Activated CD4-positive, alpha-beta T cell treated with anti-CD3 and anti-CD28 coated beads, Interleukin-10, Interleukin-2, amounts not matched to agents 100 ng/mL and 50 ng/mL, durations not matched to agents 16 hours and 8 hours (primary cell): ENCODE measurements at regions not wholly inside any gene's neighbourhood (a gene's known extent, or its start where the extent isn't known, plus 50 kb on each side); places are given as distances from the start of the nearest gene placed in this dataset.

Experiments
- DNase-seq: peaks from one replicate; pipeline ENCODE4 v3.0.0-alpha.2; 2020

DNA sequence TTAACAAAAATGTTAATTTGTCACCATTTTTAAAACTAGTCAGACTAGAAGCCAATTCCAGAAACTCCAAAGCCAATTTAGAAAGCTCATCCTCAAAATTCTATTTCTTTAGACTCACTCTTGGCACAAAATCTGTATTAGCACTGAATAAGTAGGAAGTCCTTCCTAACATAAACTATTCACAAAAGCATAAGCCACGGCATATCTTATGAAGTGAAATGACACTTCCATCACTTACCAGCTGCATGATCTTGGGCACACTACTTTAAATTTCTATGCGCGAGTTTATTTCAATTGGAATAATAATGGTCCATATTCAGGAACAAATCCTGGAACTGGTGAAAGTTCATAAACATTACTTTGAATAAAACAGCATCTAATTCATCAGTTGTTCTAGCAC lies 1544.0 kb downstream of the TECRL start:
- DNase-seq = no peak

DNA sequence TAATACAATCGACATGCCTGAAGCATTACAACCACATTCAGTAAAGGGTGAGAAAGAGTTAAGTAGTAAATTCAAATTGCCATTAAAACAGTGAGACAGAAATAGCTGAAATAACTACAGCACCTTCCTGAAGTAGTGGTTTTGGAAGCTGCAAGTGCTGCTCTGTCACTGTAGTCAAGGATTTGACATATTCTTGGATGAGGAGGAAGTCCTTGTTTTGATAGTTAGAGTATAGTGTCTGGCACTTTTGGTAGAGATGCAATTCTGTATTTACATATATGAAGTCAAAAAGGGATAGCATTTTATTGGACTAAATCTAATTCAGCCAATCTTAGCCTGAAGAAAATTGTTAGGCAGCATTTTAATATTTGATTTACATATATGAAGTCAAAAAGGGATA lies 1559.6 kb downstream of the TECRL start:
- no peak for DNase-seq

DNA sequence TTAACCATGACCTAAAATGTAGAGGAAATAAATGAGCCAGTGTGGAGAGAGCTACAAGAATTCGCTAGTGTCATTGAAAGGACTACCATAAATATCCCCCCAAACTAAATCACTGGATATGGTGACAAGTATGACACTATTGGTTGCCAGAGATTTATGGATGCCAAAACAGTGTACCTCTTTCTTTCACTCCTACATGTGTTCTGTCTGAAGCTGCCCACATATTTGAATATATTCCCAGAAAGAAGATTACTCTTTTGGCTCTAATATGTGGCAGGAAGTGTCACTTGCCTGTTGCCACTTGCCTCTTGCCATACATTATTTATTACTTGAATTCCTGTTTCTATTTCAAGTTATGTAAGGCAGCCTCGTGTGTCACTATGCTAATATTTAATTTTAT lies 1573.6 kb downstream of the TECRL start:
- DNase-seq = no peak

DNA sequence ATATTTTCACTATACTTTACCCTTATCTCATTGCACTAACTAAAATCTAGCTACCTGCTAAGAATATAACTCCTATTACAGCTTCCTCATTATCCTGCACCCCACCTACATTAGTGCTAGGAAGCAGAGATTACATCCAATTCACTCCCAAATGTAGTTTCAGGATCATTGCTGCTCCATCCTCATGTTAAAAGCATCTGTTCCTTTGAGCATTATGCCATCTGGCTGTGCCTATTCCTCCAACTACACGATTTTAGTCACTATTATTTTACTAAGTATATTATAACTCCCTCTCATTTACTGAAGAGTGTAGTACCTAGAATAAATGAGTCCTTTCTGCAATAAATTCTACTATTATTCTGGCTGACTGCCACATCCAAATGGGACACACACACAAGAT lies 1586.9 kb downstream of the TECRL start:
- DNase-seq = no peak

DNA sequence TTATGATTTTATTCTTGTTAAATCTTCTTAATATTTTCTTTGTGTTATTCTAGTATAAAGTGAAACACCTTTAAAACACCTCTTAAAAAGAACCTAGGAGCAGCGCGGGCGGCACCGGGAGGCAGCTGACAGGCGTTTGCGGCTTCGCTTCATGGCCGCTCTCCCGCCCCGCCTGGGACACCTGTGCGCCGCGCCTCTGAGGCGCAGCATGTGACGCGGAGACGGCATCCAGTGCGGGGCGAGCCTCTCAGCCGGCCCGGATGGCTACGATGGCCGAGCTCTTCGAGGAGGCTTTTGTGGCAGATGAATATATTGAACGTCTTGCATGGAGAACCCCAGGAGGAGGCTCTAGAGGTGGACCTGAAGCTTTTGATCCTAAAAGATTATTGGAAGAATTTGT lies 1592.7 kb downstream of the TECRL start:
- no peak for DNase-seq

DNA sequence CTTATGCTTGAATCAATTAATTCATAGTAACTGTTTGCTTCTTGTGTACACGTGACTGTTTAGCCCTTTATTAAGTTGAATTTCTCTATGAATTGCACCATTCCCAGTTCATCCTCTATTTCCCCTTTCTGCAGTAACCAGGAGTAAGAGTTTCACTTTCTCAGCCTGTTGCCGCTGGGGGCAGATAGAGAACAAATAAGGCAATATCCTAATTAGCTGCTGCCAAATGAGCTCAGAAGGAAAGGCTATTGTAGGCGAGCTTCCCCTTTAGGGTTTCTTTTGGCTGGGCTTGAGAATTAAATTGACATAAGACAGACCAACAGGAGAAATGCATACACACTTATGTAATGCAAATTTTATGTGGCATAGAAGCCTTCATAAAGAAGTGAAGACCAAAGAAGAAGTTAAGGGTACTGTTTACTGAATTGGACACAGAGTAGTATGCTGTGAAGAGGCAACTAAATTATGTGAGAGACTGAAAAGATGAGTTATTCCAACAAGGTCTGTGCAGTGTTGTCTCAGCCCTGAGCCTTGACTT lies 1594.7 kb downstream of the TECRL start:
- no peak for DNase-seq

DNA sequence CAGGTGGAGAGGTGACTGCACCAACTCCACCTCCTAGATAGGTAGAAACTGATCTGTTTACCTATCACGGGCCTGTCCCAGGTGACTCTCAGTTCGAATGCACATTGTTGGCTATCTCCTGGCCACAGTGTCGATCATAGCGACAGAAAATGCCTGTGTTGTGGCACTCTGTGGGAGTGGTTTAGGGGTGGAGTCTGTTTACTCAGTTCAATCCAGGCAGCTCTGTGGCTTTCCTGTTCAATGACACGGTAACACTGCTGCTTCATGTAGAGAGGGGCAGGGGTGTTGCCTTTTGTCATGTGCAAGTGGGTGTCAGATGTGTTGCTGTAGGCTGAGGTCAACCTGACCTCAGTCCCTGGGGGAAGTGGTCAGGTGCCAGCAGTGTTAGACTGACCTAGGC lies 1602.4 kb downstream of the TECRL start:
- no peak for DNase-seq

DNA sequence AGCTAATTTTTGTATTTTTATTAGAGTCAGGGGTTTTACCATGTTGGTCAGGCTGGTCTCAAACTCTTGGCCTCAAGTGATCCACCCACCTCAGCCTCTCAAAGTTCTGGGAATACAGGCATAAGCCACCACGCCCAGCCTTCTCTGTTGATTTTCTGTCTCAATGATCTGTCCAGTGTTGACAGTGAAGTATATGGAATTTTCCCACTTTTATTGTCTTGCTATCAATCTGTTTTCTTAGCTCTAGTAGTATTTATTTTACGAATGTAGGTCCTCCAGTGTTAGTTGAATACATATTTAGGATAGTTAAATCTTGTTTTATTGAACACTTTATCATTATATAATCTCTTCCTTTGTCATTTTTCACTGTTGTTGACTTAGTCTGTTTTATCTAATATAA lies 1603.9 kb downstream of the ADGRL3 start:
- no peak for DNase-seq

DNA sequence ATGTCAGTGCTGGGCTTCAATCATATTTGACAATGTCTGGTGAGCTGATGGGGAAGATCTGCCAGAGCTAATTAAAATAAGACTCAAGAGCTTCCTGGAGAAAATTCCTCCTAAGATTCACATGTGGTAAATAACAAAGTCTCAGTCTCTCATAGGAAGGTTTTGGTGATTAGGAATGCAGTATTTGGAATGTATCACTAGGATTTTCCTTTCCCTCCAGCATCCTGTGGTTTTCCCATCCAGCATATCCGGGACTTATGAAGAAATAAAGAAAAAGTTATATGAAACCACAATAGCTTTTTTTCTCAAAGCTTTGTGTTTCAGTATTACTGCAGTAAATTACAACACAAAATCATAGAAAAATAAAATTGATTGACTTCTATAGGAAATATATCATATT lies 1597.1 kb downstream of the ADGRL3 start:
- DNase-seq = no peak

DNA sequence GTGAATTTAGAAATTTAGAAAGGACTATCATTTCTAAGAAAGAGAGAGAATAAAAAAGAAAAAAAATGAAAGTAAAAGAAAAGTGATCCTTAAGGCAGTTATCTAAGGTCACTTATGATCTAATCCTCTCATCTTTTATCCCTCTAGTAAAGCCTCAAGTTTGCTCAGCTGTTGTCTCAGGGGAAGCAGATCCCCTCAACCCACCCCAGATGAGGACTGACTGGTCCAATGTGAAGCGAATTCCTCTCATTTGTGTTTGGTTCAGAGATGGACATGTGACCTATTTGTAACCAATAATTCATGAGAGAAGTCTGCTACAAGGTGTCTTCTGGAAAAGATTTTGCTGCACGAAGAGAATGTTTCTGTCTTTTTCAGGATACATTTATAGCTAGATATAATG lies 1591.3 kb downstream of the ADGRL3 start:
- DNase-seq = no peak

DNA sequence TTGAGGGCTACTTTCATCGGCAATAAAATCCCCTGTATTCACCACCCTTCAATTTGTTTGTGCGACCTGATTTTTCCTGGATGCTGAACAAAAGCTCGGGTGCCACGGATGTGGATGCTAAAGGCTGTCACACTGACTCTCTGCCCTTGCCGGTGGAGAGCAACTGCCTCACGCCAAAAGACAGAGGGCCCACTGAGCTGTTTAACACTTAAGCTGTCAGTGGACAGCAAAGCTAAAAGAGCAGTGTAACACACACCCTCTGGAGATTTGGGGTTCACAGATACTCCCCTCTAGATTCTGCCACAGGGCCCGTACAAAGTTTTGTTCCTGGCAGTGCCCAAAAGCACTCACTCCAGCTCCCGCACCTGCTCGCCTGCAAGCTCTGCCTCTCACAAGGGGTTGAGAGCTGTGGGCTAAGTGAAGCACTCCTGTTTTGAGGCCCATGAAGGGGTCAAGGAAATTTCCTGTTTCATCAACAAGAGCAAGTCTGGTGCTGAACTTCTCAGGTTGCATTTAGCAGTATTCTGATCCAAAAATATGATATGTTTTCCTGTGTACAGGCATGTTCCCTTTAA lies 1571.9 kb downstream of the ADGRL3 start:
- no peak for DNase-seq

DNA sequence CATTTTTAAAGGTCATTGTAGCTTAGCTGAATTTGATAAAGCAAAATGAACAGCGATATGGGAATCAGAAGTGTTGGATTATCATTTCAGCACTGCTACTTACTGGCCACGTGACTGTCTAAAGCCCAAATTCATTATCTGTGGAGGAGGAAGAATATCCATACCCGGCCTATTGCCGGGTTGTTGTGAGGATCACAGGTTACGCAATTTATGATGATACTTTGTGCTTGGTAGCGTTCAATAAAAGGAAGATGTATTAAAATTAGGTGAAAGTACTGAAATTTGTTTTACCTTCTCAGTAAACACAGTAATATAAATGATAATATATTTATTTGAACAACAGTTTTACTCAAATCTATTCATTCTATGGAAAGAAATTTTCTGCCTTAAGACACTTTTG lies 1540.2 kb downstream of the ADGRL3 start:
- no peak for DNase-seq

DNA sequence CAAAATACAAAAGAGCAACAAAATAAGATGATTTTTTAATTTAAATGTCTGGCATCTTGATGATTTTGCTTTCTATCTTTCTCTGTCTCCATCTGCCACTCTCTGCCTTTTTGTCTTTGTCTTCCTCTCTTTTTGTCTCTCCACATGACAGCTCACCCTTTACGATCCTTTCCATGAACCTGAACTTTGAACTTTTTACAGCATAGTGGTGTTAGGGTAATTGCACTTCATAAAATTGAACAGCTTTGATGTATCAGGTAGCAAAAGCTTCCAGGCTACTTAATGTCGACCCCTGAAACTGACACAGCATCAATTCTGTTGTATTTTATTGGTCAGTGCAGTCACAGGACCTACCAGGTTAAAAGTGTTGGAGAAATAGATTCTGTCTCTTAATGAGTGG lies 1517.0 kb downstream of the ADGRL3 start:
- no peak for DNase-seq

DNA sequence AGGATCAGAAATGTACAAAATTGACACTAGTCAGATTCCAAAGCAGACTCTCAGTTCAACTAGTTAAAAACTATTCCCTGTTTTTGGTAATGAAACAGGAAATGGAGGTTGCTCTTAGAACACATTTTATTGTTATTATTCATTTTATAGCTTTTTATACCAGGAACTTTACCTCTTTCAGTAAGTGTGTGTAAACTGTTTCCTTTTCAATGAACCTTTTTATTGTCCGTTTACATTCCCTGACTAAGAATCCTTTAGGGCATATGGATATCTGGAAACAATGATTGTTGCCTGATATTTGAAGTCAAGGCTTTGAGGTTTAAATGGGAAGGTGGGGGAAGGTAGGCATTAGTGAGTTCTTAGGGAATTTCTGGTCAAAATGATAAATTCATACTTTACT lies 1511.4 kb downstream of the ADGRL3 start:
- no peak for DNase-seq

DNA sequence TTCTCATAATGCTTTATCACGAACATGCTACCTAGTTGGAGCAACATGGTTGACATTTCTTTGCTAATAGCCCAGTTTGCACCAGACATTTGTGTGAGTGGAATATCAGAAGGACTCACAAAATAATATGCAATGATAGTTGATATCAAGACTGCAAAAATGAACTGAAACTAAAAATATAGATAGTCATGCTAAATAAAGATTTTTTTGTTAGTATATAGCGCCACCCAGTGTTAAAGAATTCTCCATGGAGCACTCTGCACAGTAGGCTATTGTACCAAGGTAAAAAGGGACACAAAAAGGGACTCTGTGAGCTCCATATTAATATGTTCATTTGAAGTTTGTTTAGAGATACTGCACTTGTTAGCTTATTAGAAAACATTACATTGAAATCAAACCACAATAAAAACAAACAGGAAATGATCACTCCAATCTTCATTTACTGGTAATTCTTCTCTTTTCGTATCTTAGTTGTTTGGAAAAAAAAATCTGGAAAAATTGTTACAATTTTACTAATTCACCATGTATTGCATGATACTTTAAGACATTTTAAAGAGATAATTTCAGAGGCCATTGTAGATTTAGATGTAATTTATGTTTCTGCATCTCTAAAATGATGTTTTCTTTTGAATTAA lies 1509.6 kb downstream of the ADGRL3 start:
- DNase-seq = peak; percentile 5

DNA sequence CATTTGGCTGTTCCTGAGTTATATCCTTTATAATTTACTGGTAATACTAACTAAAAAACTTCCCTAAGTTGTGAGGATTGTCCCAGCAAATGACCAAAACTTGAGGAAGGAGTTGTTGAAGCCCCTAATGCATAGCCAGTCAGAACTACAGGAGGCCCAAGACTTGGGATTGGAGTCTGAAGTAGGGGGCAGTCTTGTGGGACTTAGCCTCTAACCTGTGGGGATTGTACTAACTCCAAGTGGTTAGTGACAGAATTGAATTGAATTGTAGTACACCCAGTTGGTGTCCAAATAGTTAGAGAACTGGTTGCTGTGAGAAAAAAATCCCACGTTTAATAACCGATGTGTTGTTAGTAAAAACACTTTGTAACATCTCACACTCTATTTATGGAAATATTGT lies 1506.3 kb downstream of the ADGRL3 start:
- no peak for DNase-seq

DNA sequence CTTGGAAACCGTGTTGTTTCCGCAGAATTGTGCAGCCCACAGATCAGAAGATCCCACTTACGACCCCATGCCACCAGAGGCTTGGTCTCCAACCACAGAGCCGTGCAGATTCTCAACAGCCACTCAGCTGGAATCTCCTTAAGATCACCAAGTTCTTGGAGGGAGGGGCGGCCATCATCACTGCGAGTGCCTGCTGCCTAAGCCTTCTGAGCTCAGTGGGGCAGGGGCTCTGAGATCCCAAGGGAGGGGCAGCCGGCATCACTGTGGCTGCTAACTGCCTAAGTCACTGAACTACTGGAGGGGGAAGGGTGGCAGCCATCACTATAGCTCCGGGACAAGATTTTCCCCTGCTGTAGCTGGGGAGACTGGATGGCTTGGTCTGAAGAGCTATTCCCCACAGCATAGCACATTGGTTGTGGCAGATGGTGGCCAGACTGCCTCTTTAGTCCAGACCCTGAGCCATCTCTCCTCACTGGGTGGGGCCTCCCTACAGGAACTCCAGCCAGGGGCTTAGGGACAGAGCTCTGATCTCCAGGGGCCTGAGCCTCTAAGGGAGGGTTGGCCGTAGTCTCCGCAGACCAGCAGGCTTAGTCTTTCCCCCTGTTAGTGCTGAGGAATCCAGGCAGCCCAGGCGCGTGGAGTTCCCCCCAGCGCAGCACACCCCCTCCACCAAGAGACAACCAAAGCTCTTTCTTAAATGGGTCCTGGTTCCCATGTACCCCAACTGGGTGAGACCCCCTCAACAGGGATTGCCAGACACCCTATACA lies 1483.9 kb downstream of the ADGRL3 start:
- DNase-seq = no peak

DNA sequence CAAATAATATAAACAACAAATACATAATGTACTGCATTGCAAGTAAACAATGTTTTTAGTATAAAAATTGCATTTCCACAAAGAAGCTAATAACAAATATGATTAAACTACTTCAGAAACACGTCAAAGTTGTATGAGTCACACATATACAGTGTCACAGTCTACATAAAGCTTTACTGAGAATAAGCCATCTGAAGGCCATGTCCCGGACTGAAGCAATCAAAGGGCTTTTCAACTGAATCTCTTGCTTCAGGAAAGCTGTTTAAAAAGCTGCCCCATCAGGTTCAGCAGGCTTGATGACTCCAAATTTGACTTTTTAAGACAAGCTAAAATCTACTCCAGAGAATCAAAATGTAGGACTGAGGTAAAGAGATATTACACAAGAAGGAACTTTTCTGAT lies 1476.8 kb downstream of the ADGRL3 start:
- DNase-seq = no peak

DNA sequence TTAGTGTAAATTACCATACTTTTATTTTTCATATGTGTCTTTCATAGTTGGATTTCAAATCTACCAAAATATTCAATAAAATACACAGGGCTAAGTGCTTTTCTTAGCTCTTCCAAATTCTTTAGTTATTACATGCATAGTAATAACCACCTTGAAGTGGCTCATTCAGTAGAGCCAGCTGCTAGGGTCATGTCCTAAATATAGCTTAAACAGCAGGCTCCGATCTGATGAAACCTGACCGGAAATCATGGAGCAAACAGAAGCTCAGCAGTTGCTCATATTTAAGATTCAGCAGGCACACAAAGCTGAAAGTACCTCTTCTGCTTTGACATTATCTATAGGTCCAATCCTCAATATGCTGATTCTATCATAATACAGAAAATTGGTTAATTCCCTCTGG lies 1470.4 kb downstream of the ADGRL3 start:
- no peak for DNase-seq

DNA sequence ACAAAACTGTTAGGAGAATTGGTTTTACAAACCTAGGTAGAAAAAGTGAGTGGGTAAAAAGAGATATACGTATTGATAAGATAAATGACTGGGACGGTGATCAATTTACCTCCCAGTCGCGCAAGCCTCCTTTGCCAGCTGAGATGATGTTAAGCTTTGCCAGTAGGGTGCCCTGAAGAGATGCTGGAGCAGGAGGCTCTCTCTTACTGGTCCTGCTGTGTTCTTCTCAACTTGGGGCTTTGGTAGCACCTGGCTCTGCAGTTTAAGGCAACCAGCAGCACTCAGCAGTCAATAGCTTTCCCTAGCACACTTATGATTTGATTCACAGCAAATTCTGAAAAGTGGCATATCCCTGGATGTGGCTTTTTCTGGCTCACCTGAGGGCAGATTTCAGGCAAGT lies 1461.7 kb downstream of the ADGRL3 start:
- DNase-seq = no peak

DNA sequence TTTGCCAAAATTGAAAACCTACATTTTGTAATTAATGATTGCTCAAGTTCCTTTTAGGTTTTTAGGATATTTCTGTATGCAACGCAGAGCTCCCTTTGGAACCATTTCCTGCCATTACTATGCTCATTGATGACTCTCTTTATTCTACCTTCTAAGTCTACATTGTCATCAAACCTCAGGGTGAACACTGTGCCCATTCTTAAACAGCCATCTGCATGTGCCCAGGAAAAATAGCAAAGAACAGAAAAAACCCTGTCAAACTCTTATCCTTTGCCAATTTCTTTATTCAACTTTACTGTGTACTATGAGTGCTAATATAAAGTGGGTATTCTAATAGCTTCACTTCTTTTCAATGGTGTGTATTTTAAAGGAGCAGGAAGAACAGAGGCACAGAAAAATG lies 1455.9 kb downstream of the ADGRL3 start:
- no peak for DNase-seq

DNA sequence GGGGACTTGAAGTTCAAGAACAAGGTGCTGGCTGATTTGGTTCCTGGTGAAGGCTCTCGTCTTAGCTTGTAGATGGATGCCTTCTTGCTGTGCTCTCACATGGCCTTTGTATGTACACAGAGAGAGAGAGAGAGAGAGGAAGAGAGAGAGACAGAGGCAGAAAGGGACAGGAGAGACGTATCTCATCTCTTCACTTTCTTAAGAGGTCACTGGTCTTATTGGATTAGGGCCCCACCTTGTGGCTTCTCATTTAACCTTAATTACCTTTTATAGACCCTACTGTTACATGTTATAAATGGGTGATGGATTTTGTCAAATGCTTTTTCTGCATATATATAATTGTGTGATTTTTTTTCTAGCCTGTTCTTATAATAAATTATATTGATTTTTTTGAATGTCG lies 1444.2 kb downstream of the ADGRL3 start:
- DNase-seq = peak; percentile 0

DNA sequence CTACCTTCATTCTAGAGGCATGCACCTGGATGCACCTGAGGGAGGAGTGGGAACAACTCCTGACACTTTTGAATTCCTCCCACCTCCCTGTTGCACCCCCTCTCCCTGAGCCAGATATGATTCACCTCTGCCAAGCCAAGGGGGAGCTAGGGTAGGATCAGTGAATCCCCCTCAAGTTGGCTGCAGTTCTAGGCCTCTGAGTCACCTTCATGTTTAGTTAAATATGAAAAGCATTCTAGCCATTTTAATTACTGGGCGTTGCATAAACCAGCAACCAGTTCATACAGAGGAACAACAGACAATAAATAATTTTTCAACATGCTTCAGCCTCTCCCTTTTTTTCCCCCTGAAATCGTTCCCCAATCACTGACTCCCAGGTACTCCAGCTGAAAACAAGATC lies 1440.2 kb downstream of the ADGRL3 start:
- DNase-seq = no peak

DNA sequence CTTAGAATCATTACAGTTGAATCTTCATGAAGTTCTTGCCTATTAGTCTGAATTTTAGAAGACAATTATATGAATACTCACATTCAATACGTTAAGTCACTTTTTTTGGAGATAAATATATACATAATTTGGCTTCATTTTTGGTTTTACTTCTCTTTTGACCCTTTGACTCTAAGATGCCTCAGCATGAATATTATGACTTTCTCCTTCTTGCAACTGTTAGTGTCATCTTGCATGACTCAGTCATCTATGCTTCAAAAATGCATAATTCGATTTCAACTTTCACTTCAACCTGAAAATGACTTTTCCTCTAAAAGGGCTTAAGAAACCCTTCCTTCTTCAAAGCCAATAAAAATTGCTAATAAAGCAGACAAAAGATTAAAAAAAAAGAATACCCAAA lies 1427.5 kb downstream of the ADGRL3 start:
- no peak for DNase-seq
